GM23338 (cell line): ENCODE measurements at regions not wholly inside any gene's neighbourhood (a gene's known extent, or its start where the extent isn't known, plus 50 kb on each side); places are given as distances from the start of the nearest gene placed in this dataset.
A peak's percentile ranks its signal among the peaks of the same experiment; 100 is the strongest.

Source experiments
- ATAC-seq: fragments of 200-7000 bp; cut with Tn5 transposase; 3 replicates; pipeline ENCODE4 v1.9.1; 2020
- DNase-seq: peaks from one replicate; pipeline ENCODE4 v3.0.0-alpha.2; 2015; ENCODE audit warnings: low spot score
- H2AFZ ChIP-seq: fragments of 200-600 bp; sonication (generic); 2 replicates; pipeline ENCODE4 v1.8.0; 2016; ENCODE audit warnings: antibody characterized with exemption, mild to moderate bottlenecking, moderate library complexity
- H3F3A ChIP-seq: fragments of 200-600 bp; sonication (generic); replicated peaks from 2 replicates; pipeline ENCODE4 v1.8.0; 2017; ENCODE audit warnings: antibody characterized with exemption, mixed run types, low read depth
- H3K27ac ChIP-seq: fragments of 200-600 bp; sonication (generic); 2 replicates; pipeline ENCODE4 v1.6.1; 2016; ENCODE audit warnings: low read depth
- H3K27me3 ChIP-seq: fragments of 200-600 bp; sonication (generic); 2 replicates; pipeline ENCODE4 v1.8.0; 2016; ENCODE audit warnings: mild to moderate bottlenecking, mixed run types, moderate library complexity; ENCODE audit not compliant: insufficient read depth
- H3K36me3 ChIP-seq: fragments of 200-600 bp; sonication (generic); 2 replicates; pipeline ENCODE4 v1.8.0; 2016; ENCODE audit warnings: mild to moderate bottlenecking; ENCODE audit not compliant: insufficient read depth
- H3K4me1 ChIP-seq: fragments of 200-600 bp; sonication (generic); 2 replicates; pipeline ENCODE4 v1.8.0; 2016; ENCODE audit warnings: mild to moderate bottlenecking, moderate library complexity; ENCODE audit not compliant: insufficient read depth
- H3K4me2 ChIP-seq: fragments of 200-600 bp; sonication (generic); 2 replicates; pipeline ENCODE4 v1.7.1; 2017; ENCODE audit warnings: mixed run types
- H3K4me3 ChIP-seq: fragments of 200-600 bp; sonication (generic); 2 replicates; pipeline ENCODE4 v1.6.1; 2016; ENCODE audit warnings: mixed run types
- H3K79me2 ChIP-seq: fragments of 200-600 bp; sonication (generic); replicated peaks from 2 replicates; pipeline ENCODE4 v1.8.0; 2017; ENCODE audit warnings: mild to moderate bottlenecking; ENCODE audit not compliant: insufficient read depth
- H3K9me2 ChIP-seq: fragments of 200-600 bp; sonication (generic); 2 replicates; pipeline ENCODE4 v1.8.0; 2017; ENCODE audit not compliant: insufficient read depth
- H4K20me1 ChIP-seq: fragments of 200-600 bp; sonication (generic); replicated peaks from 2 replicates; pipeline ENCODE4 v1.8.0; 2017; ENCODE audit warnings: mild to moderate bottlenecking; ENCODE audit not compliant: insufficient read depth
- H3K27ac Mint-ChIP-seq: 2 replicates; pipeline ENCODE4 v1.8.0; 2020; ENCODE audit warnings: inconsistent platforms, mild to moderate bottlenecking, moderate library complexity, mixed read lengths
- H3K27me3 Mint-ChIP-seq: 3 replicates; pipeline ENCODE4 v1.8.0; 2022; ENCODE audit warnings: low read depth, mild to moderate bottlenecking, moderate library complexity, mixed read lengths, inconsistent platforms; ENCODE audit not compliant: insufficient read depth, poor library complexity
- H3K36me3 Mint-ChIP-seq: 3 replicates; pipeline ENCODE4 v1.8.0; 2021; ENCODE audit warnings: low read depth, mild to moderate bottlenecking, inconsistent platforms, moderate library complexity, mixed read lengths
- H3K4me1 Mint-ChIP-seq: 3 replicates; pipeline ENCODE4 v1.8.0; 2020; ENCODE audit warnings: mild to moderate bottlenecking, inconsistent platforms, mixed read lengths
- H3K4me3 Mint-ChIP-seq: 3 replicates; pipeline ENCODE4 v1.8.0; 2021; ENCODE audit warnings: moderate library complexity, mild to moderate bottlenecking, inconsistent platforms, mixed read lengths
- H3K9me3 Mint-ChIP-seq: 3 replicates; pipeline ENCODE4 v1.8.0; 2020; ENCODE audit warnings: moderate library complexity, mild to moderate bottlenecking, inconsistent platforms, mixed read lengths
- CREB1 ChIP-seq: fragments of 250-450 bp; sonication (Bioruptor Pico); IDR thresholded peaks from 2 replicates; pipeline ENCODE4 v1.5.0; 2020; ENCODE audit warnings: low read depth, mild to moderate bottlenecking, moderate library complexity
- CTCF ChIP-seq, 2 experiments: fragments of 200-600 bp in 1 of 2; sonication (generic) in 1 of 2; conservative IDR thresholded peaks; 2 replicates each; pipeline versions ENCODE4 v1.5.1 to v1.6.1; 2016 to 2017; ENCODE audit warnings: antibody characterized with exemption in 2 of 2, low read depth in 2 of 2, mild to moderate bottlenecking in 2 of 2, moderate library complexity in 1 of 2
- JUNB ChIP-seq: IDR thresholded peaks from one replicate; pipeline ENCODE4 v1.6.1; 2016; ENCODE audit warnings: antibody characterized with exemption; ENCODE audit not compliant: unreplicated experiment
- ZNF462 ChIP-seq: fragments of 250-450 bp; sonication (Bioruptor Pico); IDR thresholded peaks from 2 replicates; pipeline ENCODE4 v1.5.0; 2020; ENCODE audit warnings: mild to moderate bottlenecking, moderate library complexity

- Mint-ChIP-seq H3K4me3 (no peak overlapping the region), H3K27me3 (peaks cover 12% of the 10 kb centered on the region), H3K9me3 (no peaks in the 10 kb centered on the region), H3K36me3 (no peaks in the 10 kb centered on the region), H3K27ac (no peak overlapping the region), H3K4me1 (peaks cover 32% of the 10 kb centered on the region)
- H3K79me2 ChIP-seq: no peaks in the 10 kb centered on the region
- DNase-seq: no peak
- H3K4me3 ChIP-seq: no peak overlapping the region
- no peaks in the 10 kb centered on the region for H3F3A ChIP-seq
- H2AFZ ChIP-seq: peak overlapping the region; percentile 96; the same call in 1 of the 2 replicates
- no peak overlapping the region for H3K4me2 ChIP-seq
- no peaks in the 10 kb centered on the region for H3K36me3 ChIP-seq
- no peaks in the 10 kb centered on the region for H4K20me1 ChIP-seq
- no peak overlapping the region for H3K27ac ChIP-seq
- no peaks in the 10 kb centered on the region for H3K9me2 ChIP-seq
- ATAC-seq: no peak
- TF ChIP-seq JUNB (no peak), CREB1 (CRISPR knock-in tag) (no peak)
- no peaks in the 10 kb centered on the region for H3K27me3 ChIP-seq
- peaks cover 19% of the 10 kb centered on the region for H3K4me1 ChIP-seq
Observed at GRCh38 chr22:19606332-19607191, 82.4 kb upstream of the CLDN5 start.

GRCh38 chr22:19607192-19608002, 83.2 kb upstream of the CLDN5 start:
- peak; percentile 64 for TF ChIP-seq CREB1 (CRISPR knock-in tag)
- TF ChIP-seq CTCF (conservative IDR thresholded peaks at IDR 0.05; ENCODE audit: low read depth in 2 of 2): no peak
- Mint-ChIP-seq H3K36me3 (no peaks in the 10 kb centered on the region), H3K27me3 (peaks cover 13% of the 10 kb centered on the region), H3K9me3 (no peaks in the 10 kb centered on the region), H3K4me3 (no peak overlapping the region), H3K4me1 (peaks cover 32% of the 10 kb centered on the region), H3K27ac (0 out of 2 replicates have a peak overlapping the region, but pooled peaks have one; percentile 75)
- H3K4me1 ChIP-seq: peaks cover 19% of the 10 kb centered on the region
- H3K4me3 ChIP-seq: no peak overlapping the region
- H4K20me1 ChIP-seq: no peaks in the 10 kb centered on the region
- H3K9me2 ChIP-seq: no peaks in the 10 kb centered on the region
- H3K27me3 ChIP-seq: no peaks in the 10 kb centered on the region
- H3K36me3 ChIP-seq: no peaks in the 10 kb centered on the region
- H3K79me2 ChIP-seq: no peaks in the 10 kb centered on the region
- peak; percentile 50 for ATAC-seq
- H3K27ac ChIP-seq: no peak overlapping the region
- H3F3A ChIP-seq: no peaks in the 10 kb centered on the region
- peak; percentile 53 for DNase-seq
- peak overlapping the region; percentile 51; the same call in 1 of the 2 replicates for H3K4me2 ChIP-seq
- peak overlapping the region; percentile 96 for H2AFZ ChIP-seq

GRCh38 chr22:19608003-19608690, 83.9 kb upstream of the CLDN5 start:
- no peaks in the 10 kb centered on the region for H3F3A ChIP-seq
- no peak for ATAC-seq
- no peak overlapping the region for H3K4me3 Mint-ChIP-seq
- TF ChIP-seq ZNF462: no peak

More at GRCh38 chr22:19608003-19608690, 83.9 kb upstream of the CLDN5 start:
- H3K27ac ChIP-seq: no peak overlapping the region
- no peak for DNase-seq
- H2AFZ ChIP-seq: peak overlapping the region; percentile 96
- H4K20me1 ChIP-seq: no peaks in the 10 kb centered on the region
- no peaks in the 10 kb centered on the region for H3K9me2 ChIP-seq
- no peak overlapping the region for H3K4me3 ChIP-seq
- H3K27ac Mint-ChIP-seq: peak overlapping the region; percentile 75; the same call in 1 of the 2 replicates
- no peaks in the 10 kb centered on the region for H3K36me3 ChIP-seq
- H3K4me1 Mint-ChIP-seq: peaks cover 32% of the 10 kb centered on the region
- H3K36me3 Mint-ChIP-seq: no peaks in the 10 kb centered on the region
- H3K27me3 Mint-ChIP-seq: peaks cover 13% of the 10 kb centered on the region
- H3K9me3 Mint-ChIP-seq: no peaks in the 10 kb centered on the region
- no peaks in the 10 kb centered on the region for H3K79me2 ChIP-seq
- H3K4me1 ChIP-seq: peaks cover 19% of the 10 kb centered on the region
- no peaks in the 10 kb centered on the region for H3K27me3 ChIP-seq
- H3K4me2 ChIP-seq: no peak overlapping the region
